Spinal cord (tissue), 9 donors: ENCODE measurements at regions not wholly inside any gene's neighbourhood (a gene's known extent, or its start where the extent isn't known, plus 50 kb on each side); places are given as distances from the start of the nearest gene placed in this dataset.

Experiments
- DNase-seq, 6 donors: peaks; one replicate each; pipeline versions ENCODE4 v3.0.0 to v3.0.0-alpha.2; 2013 to 2015; ENCODE audit warnings: low spot score in 6 of 6, low read depth in 4 of 6
- H3K27ac ChIP-seq: one replicate; pipeline ENCODE4 v1.5.1; 2013; ENCODE audit warnings: low read depth, low read length, control low read depth
- H3K27me3 ChIP-seq: one replicate; pipeline ENCODE4 v1.6.1; 2013; ENCODE audit warnings: low read length; ENCODE audit not compliant: control insufficient read depth, insufficient read depth
- H3K36me3 ChIP-seq: one replicate; pipeline ENCODE4 v1.6.1; 2013; ENCODE audit warnings: low read length; ENCODE audit not compliant: control insufficient read depth, insufficient read depth
- H3K4me1 ChIP-seq: one replicate; pipeline ENCODE4 v1.6.1; 2013; ENCODE audit warnings: low read length; ENCODE audit not compliant: control insufficient read depth, insufficient read depth
- H3K4me3 ChIP-seq: one replicate; pipeline ENCODE4 v1.5.1; 2013; ENCODE audit warnings: low read depth, low read length, control low read depth
- H3K9me3 ChIP-seq: one replicate; pipeline ENCODE4 v1.6.1; 2013; ENCODE audit warnings: low read length; ENCODE audit not compliant: control insufficient read depth, insufficient read depth
- WGBS: methylation state at CpG from one replicate; pipeline ENCODE4 v1.1.5; 2013; ENCODE audit warnings: missing lambda C conversion rate; ENCODE audit not compliant: insufficient coverage; 5-methylcytosine and 5-hydroxymethylcytosine counted together
- donor health status: healthy.

DNA sequence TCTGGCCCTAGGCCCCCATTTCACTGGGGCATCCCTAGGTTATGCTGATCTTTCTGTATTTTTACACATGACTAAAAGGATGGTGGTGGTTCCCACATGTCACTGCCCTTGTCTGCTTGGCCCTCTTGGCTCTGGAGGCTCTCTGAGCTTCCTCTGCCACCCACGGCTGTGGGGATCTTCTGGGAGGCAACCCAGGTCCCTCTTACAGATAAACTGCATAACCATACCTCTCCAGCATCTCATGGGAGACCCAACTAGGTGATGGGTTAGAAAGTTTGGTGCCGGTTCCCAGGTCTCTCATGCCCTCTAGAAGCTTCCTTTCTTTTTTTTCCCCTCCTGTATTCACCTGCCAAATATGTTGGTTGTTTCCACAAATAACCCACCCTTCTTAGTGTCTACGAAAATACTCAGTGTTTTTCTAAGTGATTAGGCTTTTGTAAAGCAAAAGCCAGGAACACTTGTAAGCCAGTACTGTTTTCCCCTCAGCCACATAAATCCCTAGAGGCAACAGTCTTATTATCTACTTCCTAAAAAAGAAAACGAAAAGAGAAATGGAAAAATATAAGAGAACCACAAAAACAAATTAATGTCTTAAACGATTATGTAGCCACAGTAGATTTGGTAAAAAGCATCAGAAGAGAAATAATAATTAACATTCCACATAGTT, 71.7 kb upstream of the SMLR1 start:
- Histone ChIP-seq H3K27me3 (no peaks in the 10 kb centered on the region), H3K4me3 (no peak overlapping the region), H3K9me3 (no peaks in the 10 kb centered on the region), H3K36me3 (no peaks in the 10 kb centered on the region), H3K4me1 (no peaks in the 10 kb centered on the region), H3K27ac (no peak overlapping the region)
- WGBS = 86% methylated on average over 1 of the region's 5 CpGs
- no peak for DNase-seq

DNA sequence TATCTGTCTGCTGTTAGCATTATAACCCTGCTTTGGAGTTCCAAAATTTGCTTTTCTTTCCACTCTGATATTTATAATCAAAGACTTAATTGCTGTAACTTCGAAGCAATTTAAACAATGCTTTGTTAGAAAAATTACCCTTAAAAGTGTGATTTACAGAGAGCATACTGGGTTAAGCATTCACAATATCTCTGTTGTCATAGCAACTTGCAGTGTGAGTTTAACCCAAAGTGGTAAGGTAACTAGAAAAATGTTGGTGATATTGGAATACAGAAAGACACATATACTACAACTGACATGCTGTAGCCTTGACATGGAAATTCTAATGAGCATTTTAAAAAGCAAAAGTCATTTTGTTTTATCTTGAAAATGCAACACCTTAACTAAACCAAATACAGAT, 70.4 kb upstream of the SMLR1 start:
- peak in 2 of 6 donors; percentile 48 to 79 for DNase-seq

DNA sequence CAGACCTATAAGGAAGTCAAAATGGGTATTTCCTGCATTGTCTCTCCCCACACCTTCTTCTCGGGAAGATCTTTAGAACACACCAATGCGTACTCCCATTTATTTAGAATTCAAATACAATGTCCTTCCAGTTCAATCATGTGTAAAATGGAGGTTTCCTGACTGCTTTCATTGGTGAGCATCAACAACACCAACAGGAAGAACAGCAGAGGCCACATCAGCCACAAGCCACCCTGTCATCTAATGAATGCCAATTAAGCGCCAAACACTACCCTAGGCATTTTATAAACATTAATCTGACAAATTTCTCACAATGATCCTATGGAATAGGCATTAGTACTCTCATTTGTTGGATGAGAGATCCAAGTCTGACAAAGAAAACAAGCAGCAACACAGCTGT, 68.4 kb upstream of the SMLR1 start:
- no peak overlapping the region for H3K27ac ChIP-seq
- no peak overlapping the region for H3K4me3 ChIP-seq
- no peaks in the 10 kb centered on the region for H3K27me3 ChIP-seq
- no peaks in the 10 kb centered on the region for H3K4me1 ChIP-seq
- no peak for DNase-seq
- WGBS = no CpG with 5 or more reads among the region's 3 CpGs
- no peaks in the 10 kb centered on the region for H3K9me3 ChIP-seq
- H3K36me3 ChIP-seq = no peaks in the 10 kb centered on the region

More for the DNA sequence above, 70.4 kb upstream of the SMLR1 start:
- no peak overlapping the region for H3K27ac ChIP-seq
- no peaks in the 10 kb centered on the region for H3K36me3 ChIP-seq
- no peaks in the 10 kb centered on the region for H3K27me3 ChIP-seq
- no peaks in the 10 kb centered on the region for H3K9me3 ChIP-seq
- H3K4me3 ChIP-seq = no peak overlapping the region
- WGBS = no CpG with 5 or more reads among the region's 1 CpG
- H3K4me1 ChIP-seq = no peaks in the 10 kb centered on the region

DNA sequence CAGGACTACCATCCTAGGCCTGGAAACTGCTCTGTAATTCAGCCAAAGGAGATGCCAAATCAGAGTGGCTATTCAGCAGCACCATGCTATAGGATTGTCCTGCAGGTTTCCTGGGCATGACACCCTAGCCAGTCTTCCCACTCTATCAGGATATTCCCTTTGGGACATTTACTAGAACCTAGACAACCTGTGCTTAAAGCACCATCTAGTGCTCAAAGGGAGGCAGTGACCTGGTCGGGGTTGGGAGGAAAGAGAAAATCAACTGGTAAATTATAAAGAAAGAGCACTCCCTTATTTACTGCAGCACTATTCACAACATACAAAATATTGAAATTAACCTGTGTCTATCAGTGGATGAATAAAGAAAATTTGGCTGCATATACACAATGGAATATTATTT, 67.2 kb upstream of the SMLR1 start:
- no peaks in the 10 kb centered on the region for H3K9me3 ChIP-seq
- no CpG with 5 or more reads among the region's 1 CpG for WGBS
- no peak overlapping the region for H3K27ac ChIP-seq
- no peak overlapping the region for H3K4me3 ChIP-seq
- H3K27me3 ChIP-seq = no peaks in the 10 kb centered on the region
- H3K4me1 ChIP-seq = no peaks in the 10 kb centered on the region
- H3K36me3 ChIP-seq = no peaks in the 10 kb centered on the region
- peak in 1 of 6 donors; percentile 18 for DNase-seq

DNA sequence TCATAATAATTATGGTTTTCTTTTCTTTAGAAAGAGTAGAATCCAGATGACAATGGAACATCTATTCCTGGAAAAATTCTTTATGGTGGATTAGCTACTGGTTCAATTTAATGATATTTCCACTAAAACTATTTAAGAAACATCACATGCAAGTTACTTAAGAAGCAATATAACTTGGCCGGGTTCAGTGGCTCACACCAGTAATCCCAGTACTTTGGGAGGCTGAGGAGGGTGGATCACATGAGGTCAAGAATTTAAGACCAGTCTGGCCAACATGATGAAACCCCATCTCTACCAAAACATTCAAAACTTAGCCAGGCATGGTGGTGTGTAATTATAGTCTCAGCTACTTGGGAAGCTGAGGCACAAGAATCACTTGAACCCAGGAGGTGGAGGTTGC, 65.9 kb upstream of the SMLR1 start:
- DNase-seq = no peak
- no peaks in the 10 kb centered on the region for H3K4me1 ChIP-seq
- H3K36me3 ChIP-seq = no peaks in the 10 kb centered on the region
- WGBS = no CpG with 5 or more reads among the region's 1 CpG
- H3K4me3 ChIP-seq = no peak overlapping the region
- H3K9me3 ChIP-seq = no peaks in the 10 kb centered on the region
- no peak overlapping the region for H3K27ac ChIP-seq
- no peaks in the 10 kb centered on the region for H3K27me3 ChIP-seq

DNA sequence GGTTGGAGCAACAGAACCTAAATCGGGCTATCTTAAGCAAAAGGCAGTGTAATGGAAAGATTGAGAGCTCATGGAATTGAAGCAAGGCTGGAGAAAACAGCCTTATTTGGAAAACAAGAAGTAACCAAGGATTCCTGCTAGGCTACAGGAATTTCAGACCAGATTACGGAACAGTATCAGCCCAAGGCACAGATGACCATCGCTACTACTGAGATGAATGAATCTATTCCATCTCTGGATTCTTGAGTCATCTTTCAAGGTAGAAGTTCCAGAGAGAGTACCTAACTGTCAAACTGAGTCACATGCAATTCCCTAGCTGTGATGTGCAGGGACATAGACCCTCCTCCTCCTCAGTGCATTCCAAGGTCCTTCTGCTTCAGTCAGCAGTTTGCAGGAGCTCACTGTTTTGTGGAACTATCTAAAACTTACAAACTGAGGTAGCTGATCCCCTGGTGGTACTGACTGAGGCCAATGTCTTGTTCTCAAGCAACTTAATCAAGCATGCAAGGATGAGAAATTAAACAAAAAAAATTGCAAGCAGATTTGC, 62.0 kb upstream of the SMLR1 start:
- Histone ChIP-seq H3K36me3 (no peaks in the 10 kb centered on the region), H3K4me1 (no peaks in the 10 kb centered on the region), H3K4me3 (no peak overlapping the region), H3K27me3 (no peaks in the 10 kb centered on the region), H3K9me3 (no peaks in the 10 kb centered on the region), H3K27ac (no peak overlapping the region)
- 97% methylated on average over 3 of the region's 3 CpGs for WGBS
- DNase-seq = no peak

DNA sequence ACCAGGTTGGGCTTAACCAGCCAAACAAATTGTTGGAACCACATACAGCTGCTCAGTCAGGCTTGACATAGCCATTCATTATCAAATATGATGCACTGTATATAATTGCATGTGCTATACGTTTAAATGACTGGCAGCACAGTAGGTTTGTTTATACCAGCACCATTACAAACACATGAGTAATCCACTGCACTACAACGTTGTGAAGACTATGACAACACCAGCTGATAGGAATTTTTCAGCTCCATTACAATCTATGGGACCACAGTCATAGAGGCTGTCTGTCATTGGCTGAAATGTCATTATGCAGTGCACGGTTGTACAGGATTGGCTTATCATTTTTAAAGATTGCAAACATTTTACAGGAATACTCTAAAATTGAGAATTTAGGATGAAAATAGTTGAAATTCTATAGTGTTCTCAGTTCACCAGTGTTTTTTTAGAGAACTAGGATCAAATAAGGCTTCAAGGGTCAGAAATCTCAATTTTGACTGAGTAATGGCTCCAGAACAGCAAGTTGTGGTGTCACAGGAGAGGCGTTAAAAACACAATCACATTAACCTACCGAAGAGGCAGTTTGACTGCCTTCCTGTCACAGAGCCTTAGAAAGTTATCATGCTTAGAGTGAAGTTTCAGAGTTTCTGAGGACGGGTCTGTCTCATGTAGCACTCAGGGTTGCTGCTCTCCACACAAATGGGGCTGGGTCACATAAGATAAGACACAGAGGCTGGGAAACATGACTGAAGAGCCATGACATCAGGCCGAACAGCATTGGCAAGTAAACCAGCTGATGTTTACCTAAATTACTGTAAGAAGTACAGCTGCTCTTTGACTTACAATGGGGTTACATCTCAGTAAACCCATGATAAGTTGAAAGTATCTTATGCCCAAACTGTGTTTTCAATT, 60.7 kb upstream of the SMLR1 start:
- H3K4me1 ChIP-seq = no peaks in the 10 kb centered on the region
- WGBS = 66% methylated on average over 3 of the region's 7 CpGs
- no peak for DNase-seq

DNA sequence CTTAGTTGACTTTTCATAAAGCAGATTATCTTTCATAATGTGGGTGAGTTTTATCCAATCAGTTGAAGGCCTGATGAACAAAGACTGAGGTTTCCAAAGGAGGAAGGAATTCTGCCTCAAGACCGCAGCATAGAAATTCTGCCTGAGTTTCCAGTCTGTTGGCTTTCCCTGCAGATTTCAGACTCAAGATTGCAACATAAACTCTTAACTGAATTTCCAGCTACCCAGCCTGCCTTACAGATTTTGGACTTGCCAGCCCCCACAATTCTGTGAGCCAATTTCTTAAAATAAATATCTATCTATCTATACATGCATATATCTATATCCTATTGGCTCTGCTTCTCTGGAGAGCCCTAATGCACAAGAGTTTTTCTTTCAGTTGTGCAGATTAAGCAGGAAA, 57.3 kb upstream of the SMLR1 start:
- WGBS = 100% methylated on average over 1 of the region's 1 CpG
- Histone ChIP-seq H3K36me3 (no peaks in the 10 kb centered on the region), H3K4me1 (no peaks in the 10 kb centered on the region), H3K27me3 (no peaks in the 10 kb centered on the region), H3K4me3 (no peak overlapping the region), H3K9me3 (no peaks in the 10 kb centered on the region), H3K27ac (no peak overlapping the region)
- peak in 1 of 6 donors; percentile 65 for DNase-seq

More for the DNA sequence above, 60.7 kb upstream of the SMLR1 start:
- Histone ChIP-seq H3K9me3 (no peaks in the 10 kb centered on the region), H3K27me3 (no peaks in the 10 kb centered on the region), H3K36me3 (no peaks in the 10 kb centered on the region), H3K4me3 (no peak overlapping the region), H3K27ac (no peak overlapping the region)

DNA sequence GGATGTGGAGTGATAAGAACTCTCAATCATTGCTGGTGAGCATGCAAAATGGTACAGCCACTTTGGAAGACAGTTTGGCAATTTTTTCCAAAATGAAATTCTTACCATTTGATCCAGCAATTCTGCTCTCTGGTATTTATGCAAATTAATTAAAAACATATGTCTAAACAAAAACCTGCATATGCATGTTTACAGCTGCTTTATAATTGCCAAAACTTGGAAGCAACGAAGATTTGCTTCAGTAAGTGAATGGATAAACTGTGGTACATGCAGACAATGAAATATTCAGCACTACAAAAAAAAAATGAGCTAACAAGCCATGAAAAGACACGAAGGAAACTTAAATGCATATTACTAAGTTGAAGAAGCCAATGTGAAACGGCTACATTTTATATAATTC, 55.5 kb upstream of the SMLR1 start:
- no peak overlapping the region for H3K27ac ChIP-seq
- H3K36me3 ChIP-seq = no peaks in the 10 kb centered on the region
- H3K27me3 ChIP-seq = no peaks in the 10 kb centered on the region
- H3K9me3 ChIP-seq = no peaks in the 10 kb centered on the region
- H3K4me1 ChIP-seq = no peaks in the 10 kb centered on the region
- no CpG with 5 or more reads among the region's 3 CpGs for WGBS
- no peak overlapping the region for H3K4me3 ChIP-seq
- DNase-seq = peak in 1 of 6 donors; percentile 45
